PC-9 (cell line): ENCODE measurements at regions not wholly inside any gene's neighbourhood (a gene's known extent, or its start where the extent isn't known, plus 50 kb on each side); places are given as distances from the start of the nearest gene placed in this dataset.

Source experiments
- BruUV-seq: library from RNA; stranded (reverse); fragments of 400-500 nt; replicated peaks from 2 replicates; lab custom pipeline; 2021; lab: Mats Ljungman, UMichigan
- CTCF ChIA-PET: fragments of 300-600 bp; sonication (Branson Sonifier 250); formaldehyde crosslinking; loops from one replicate; lab custom pipeline; 2022; ENCODE audit warnings: antibody characterized with exemption; lab: Charles Lee
- POLR2A ChIA-PET: fragments of 300-600 bp; sonication (Branson Sonifier 250); formaldehyde crosslinking; loops from one replicate; lab custom pipeline; 2022; ENCODE audit warnings: antibody characterized with exemption; ENCODE audit not compliant: unreplicated experiment; lab: Charles Lee
- DNase-seq, 2 experiments: peaks; one replicate each; pipeline versions ENCODE4 v3.0.0 to v3.0.0-alpha.2; 2015 to 2022; ENCODE audit warnings: mixed read lengths in 1 of 2
- H2AFZ ChIP-seq: fragments of 200-600 bp; sonication (generic); 2 replicates; pipeline ENCODE4 v1.8.1; 2017; ENCODE audit warnings: antibody characterized with exemption
- H3F3A ChIP-seq: fragments of 200-600 bp; sonication (generic); 2 replicates; pipeline ENCODE4 v1.8.1; 2017; ENCODE audit warnings: antibody characterized with exemption, mild to moderate bottlenecking, low read depth; ENCODE audit not compliant: insufficient read depth
- H3K27ac ChIP-seq: fragments of 200-600 bp; sonication (generic); 2 replicates; pipeline ENCODE4 v1.6.1; 2016; ENCODE audit warnings: mixed run types
- H3K27me3 ChIP-seq: fragments of 200-600 bp; sonication (generic); 2 replicates; pipeline ENCODE4 v1.6.1; 2016; ENCODE audit warnings: low read depth, mixed run types; ENCODE audit not compliant: insufficient read depth
- H3K36me3 ChIP-seq: fragments of 200-600 bp; sonication (generic); 2 replicates; pipeline ENCODE4 v1.6.1; 2016; ENCODE audit warnings: low read depth, mixed run types
- H3K4me1 ChIP-seq: fragments of 200-600 bp; sonication (generic); replicated peaks from 2 replicates; pipeline ENCODE4 v1.6.1; 2016; ENCODE audit warnings: mixed run types; ENCODE audit not compliant: insufficient read depth
- H3K4me2 ChIP-seq: fragments of 200-600 bp; sonication (generic); 2 replicates; pipeline ENCODE4 v1.6.1; 2017; ENCODE audit warnings: mixed run types
- H3K4me3 ChIP-seq: fragments of 200-600 bp; sonication (generic); 2 replicates; pipeline ENCODE4 v1.6.1; 2016; ENCODE audit warnings: mixed run types
- H3K79me2 ChIP-seq: fragments of 200-600 bp; sonication (generic); 2 replicates; pipeline ENCODE4 v1.6.1; 2017; ENCODE audit warnings: low read depth, mixed run types
- H3K9me2 ChIP-seq: fragments of 200-600 bp; sonication (generic); 2 replicates; pipeline ENCODE4 v1.8.1; 2017; ENCODE audit warnings: mild to moderate bottlenecking; ENCODE audit not compliant: insufficient read depth
- H3K9me3 ChIP-seq: fragments of 200-600 bp; sonication (generic); 2 replicates; pipeline ENCODE4 v1.8.1; 2016; ENCODE audit warnings: low read depth; ENCODE audit not compliant: insufficient read depth
- H4K20me1 ChIP-seq: fragments of 200-600 bp; sonication (generic); 2 replicates; pipeline ENCODE4 v1.8.1; 2017; ENCODE audit not compliant: insufficient read depth
- EZH2 ChIP-seq: fragments of 200-600 bp; sonication (generic); IDR thresholded peaks from 2 replicates; pipeline ENCODE4 v1.8.0; 2017; ENCODE audit warnings: antibody characterized with exemption, low read depth
- intact Hi-C: fragments of 100-400 bp; cut with micrococcal nuclease; formaldehyde crosslinking; loops from one replicate; pipeline ENCODE4 v1.10.0; 2022; ENCODE audit not compliant: unreplicated experiment
- TF ChIP-seq, protein P1 (sequence below): fragments of 200-600 bp; sonication (generic); conservative IDR thresholded peaks from 2 replicates; pipeline ENCODE4 v1.6.1; 2017; ENCODE audit warnings: mixed run types, antibody characterized with exemption, mild to moderate bottlenecking, moderate library complexity

DNA sequence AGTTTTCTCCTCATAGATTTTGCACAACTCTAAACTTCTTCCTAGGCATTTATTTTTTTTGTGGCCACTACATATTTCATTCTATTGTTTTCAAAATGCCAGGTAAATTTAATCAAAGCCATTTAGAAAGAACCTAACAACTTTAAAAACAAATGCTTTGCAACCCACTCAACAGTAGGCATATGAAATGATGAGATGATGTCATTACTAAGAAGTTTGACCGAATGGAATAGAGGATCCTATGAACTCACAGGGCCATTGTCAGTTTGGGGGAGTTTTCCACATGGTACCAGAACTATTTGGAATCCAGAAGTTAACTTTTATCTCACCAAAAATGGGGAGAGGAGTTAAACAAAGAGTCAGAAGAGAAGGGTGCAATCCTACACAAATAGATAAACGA, 100.7 kb upstream of the INHBA start:
- H3K27me3 ChIP-seq, result no peaks in the 10 kb centered on the region
- H3K9me2 ChIP-seq, result no peaks in the 10 kb centered on the region
- no peaks in the 10 kb centered on the region for H4K20me1 ChIP-seq
- H3K36me3 ChIP-seq, result no peaks in the 10 kb centered on the region
- H2AFZ ChIP-seq, result no peak overlapping the region
- no peaks in the 10 kb centered on the region for H3K4me1 ChIP-seq
- H3K4me3 ChIP-seq, result no peak overlapping the region
- TF ChIP-seq, protein P1, sequence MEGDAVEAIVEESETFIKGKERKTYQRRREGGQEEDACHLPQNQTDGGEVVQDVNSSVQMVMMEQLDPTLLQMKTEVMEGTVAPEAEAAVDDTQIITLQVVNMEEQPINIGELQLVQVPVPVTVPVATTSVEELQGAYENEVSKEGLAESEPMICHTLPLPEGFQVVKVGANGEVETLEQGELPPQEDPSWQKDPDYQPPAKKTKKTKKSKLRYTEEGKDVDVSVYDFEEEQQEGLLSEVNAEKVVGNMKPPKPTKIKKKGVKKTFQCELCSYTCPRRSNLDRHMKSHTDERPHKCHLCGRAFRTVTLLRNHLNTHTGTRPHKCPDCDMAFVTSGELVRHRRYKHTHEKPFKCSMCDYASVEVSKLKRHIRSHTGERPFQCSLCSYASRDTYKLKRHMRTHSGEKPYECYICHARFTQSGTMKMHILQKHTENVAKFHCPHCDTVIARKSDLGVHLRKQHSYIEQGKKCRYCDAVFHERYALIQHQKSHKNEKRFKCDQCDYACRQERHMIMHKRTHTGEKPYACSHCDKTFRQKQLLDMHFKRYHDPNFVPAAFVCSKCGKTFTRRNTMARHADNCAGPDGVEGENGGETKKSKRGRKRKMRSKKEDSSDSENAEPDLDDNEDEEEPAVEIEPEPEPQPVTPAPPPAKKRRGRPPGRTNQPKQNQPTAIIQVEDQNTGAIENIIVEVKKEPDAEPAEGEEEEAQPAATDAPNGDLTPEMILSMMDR, result no peak
- no peak for TF ChIP-seq EZH2
- no peak overlapping the region for H3K27ac ChIP-seq
- no peak overlapping the region for H3K4me2 ChIP-seq
- BruUV-seq, result no TSS peak
- POLR2A ChIA-PET, result no interaction called here
- H3K79me2 ChIP-seq, result no peaks in the 10 kb centered on the region
- intact Hi-C loops, result no loop called here
- no peak for DNase-seq
- H3F3A ChIP-seq, result no peaks in the 10 kb centered on the region
- H3K9me3 ChIP-seq, result no peaks in the 10 kb centered on the region
- CTCF ChIA-PET, result no interaction called here

DNA sequence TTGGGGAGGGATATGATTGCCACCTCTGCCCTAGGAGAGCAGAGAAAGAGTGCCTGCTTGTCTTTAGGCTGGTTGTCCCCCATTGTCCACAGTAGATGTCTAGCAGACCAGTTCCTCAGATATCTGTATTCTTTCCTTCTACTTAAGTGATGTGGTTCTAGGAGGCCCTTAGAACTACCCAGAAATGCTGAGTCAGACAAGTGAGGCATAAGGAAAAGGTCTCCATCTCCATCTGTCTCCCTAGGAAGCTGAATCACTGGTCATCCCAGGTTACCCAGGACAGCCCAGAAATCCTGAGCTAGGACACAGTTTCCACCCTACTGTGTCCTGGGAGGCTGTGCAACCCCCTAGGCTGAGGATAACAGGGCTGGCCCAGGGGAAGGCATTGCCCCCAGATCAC, 93.4 kb upstream of the INHBA start:
- no peaks in the 10 kb centered on the region for H3K4me1 ChIP-seq
- no peak overlapping the region for H3K27ac ChIP-seq
- POLR2A ChIA-PET, result no interaction called here
- no peak overlapping the region for H3K4me3 ChIP-seq
- no peaks in the 10 kb centered on the region for H3F3A ChIP-seq
- no peaks in the 10 kb centered on the region for H3K36me3 ChIP-seq
- no peaks in the 10 kb centered on the region for H4K20me1 ChIP-seq
- H2AFZ ChIP-seq, result no peak overlapping the region
- no peak overlapping the region for H3K4me2 ChIP-seq
- H3K9me3 ChIP-seq, result no peaks in the 10 kb centered on the region
- BruUV-seq, result no TSS peak
- H3K79me2 ChIP-seq, result no peaks in the 10 kb centered on the region
- no peaks in the 10 kb centered on the region for H3K27me3 ChIP-seq
- intact Hi-C loops, result no loop called here
- CTCF ChIA-PET, result interaction anchor here (0.6 kb wide), 1 partner anchor 753 kb away, joined by 4 read pairs; no protein-coding TSS in a partner anchor
- TF ChIP-seq, protein P1, result no peak
- no peak for TF ChIP-seq EZH2
- DNase-seq, result peak in 1 of 2 experiments; percentile 32
- no peaks in the 10 kb centered on the region for H3K9me2 ChIP-seq

DNA sequence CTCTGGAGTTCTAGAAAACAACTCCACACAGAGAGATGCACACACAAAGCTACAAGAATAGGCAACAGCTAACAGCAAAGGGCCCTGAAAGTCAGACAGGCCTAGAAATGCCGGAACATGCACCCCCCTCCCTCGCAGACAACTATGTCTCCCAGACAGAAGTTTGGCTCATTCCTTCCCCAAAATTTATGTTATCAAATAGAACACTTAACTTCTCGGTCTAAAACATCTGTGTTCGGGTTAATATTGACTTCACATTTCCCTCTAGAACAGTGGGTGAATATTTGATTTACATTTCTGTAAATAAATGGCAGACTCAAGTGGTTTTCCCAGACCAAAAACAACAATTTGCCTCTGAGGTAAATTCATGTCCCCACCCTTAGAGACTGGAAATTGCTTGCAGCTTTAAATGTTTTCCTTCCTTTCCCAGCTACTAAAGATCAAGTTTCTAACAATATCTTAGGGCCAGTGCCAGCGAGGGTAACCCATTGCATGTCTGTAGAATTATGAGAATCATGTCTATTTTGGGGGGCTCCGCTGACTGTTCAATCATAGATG, 92.5 kb upstream of the INHBA start:
- no TSS peak for BruUV-seq
- no peak overlapping the region for H3K4me2 ChIP-seq
- CTCF ChIA-PET, result no interaction called here
- no peak overlapping the region for H3K27ac ChIP-seq
- no peaks in the 10 kb centered on the region for H4K20me1 ChIP-seq
- no peaks in the 10 kb centered on the region for H3K36me3 ChIP-seq
- H3K4me3 ChIP-seq, result no peak overlapping the region
- intact Hi-C loops, result no loop called here
- POLR2A ChIA-PET, result no interaction called here
- no peaks in the 10 kb centered on the region for H3K9me2 ChIP-seq
- 0 out of 2 replicates have a peak overlapping the region, but pooled peaks have one; percentile 14 for H2AFZ ChIP-seq
- H3K27me3 ChIP-seq, result no peaks in the 10 kb centered on the region
- no peak for TF ChIP-seq EZH2
- TF ChIP-seq, protein P1, result no peak
- H3F3A ChIP-seq, result no peaks in the 10 kb centered on the region
- peak in 1 of 2 experiments; percentile 32 for DNase-seq
- no peaks in the 10 kb centered on the region for H3K4me1 ChIP-seq
- no peaks in the 10 kb centered on the region for H3K9me3 ChIP-seq
- H3K79me2 ChIP-seq, result no peaks in the 10 kb centered on the region
